ENCODE measurements at regions not wholly inside any gene's neighbourhood (a gene's known extent, or its start where the extent isn't known, plus 50 kb on each side); places are given as distances from the start of the nearest gene placed in this dataset.

DNA sequence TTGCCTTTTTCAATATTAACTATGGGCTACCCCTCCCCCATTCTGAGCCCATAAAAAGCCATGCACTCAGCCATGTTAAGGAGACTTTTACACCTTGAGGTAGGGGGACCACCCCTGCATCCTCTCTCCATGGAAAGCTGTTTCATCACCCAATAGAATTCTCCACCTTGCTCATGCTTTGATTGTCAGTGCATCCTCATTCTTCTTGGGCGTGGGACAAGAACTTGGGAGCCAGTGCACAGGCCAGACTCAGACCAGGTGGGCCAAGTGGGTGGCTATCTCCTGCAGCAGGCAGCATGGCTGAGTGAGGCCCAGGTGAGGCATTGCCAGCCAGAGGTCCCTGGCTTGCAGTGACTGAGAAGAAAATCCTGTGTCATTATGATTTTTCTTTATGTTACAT, 357.4 kb upstream of the CDIN1 start:
- TF ChIP-seq, protein P1, sequence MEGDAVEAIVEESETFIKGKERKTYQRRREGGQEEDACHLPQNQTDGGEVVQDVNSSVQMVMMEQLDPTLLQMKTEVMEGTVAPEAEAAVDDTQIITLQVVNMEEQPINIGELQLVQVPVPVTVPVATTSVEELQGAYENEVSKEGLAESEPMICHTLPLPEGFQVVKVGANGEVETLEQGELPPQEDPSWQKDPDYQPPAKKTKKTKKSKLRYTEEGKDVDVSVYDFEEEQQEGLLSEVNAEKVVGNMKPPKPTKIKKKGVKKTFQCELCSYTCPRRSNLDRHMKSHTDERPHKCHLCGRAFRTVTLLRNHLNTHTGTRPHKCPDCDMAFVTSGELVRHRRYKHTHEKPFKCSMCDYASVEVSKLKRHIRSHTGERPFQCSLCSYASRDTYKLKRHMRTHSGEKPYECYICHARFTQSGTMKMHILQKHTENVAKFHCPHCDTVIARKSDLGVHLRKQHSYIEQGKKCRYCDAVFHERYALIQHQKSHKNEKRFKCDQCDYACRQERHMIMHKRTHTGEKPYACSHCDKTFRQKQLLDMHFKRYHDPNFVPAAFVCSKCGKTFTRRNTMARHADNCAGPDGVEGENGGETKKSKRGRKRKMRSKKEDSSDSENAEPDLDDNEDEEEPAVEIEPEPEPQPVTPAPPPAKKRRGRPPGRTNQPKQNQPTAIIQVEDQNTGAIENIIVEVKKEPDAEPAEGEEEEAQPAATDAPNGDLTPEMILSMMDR (conservative IDR thresholded peaks at IDR 0.05 in 1 of 2, IDR thresholded peaks at IDR 0.05 in 1 of 2; ENCODE audit: low read depth in 1 of 2, low read length in 2 of 2): no peak
- no peak for TF ChIP-seq EZH2 (IDR thresholded peaks at IDR 0.05; ENCODE audit: low read length, missing control alignments)
